ENCODE measurements at regions not wholly inside any gene's neighbourhood (a gene's known extent, or its start where the extent isn't known, plus 50 kb on each side); places are given as distances from the start of the nearest gene placed in this dataset.

DNA sequence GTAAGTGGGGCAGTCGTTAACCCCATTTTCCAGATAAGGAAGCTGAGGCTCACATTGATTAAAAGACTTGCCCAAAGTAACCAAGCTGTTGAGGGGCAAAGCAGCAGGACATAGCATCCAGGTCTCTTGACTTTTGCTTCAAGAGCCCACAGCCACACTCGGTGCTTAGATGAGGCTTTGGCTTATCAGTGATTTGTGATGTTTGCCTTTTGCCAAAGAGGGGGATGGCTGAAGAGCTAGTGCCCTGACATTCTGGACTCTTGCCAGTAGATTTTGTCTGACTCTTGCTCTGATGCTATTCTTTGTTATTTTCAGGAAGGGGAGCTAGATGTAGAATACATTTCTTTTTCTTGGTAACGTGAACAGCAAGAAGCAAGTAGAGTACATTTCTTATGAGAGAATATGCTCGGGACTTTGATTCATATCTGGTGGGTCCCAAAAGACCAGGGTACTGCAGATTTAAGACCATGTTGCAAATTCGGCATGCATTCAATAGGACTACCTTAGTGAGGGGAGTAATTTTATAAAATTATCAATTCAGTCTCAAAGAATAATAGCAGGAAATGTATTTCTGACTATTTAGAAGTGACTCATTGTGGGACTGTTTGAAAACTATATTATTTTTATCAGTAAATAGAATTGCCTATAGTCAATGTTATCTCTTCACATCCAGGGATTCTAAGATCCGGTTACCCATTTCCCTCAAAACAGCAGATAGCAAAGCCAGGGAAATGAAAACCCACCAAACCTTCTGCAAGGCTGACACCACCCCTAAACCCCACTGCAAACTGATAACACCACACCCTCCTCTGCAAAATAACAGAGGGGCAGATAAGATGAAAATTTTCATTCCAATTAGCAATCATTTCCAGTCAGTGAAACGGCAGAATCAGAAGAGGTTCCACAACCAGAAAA, 180.0 kb upstream of the BMPER start:
- no peak overlapping the region for H3K4me3 ChIP-seq (ENCODE audit: insufficient read depth, low read depth, low read length)
- 93 to 95% methylated on average over 7 of the region's 7 CpGs for whole genome bisulfite sequencing, 2 experiments
- H3K27ac ChIP-seq (ENCODE audit: insufficient read depth, low read depth, low read length, poor library complexity, severe bottlenecking): no peak overlapping the region
- peaks cover 17% of the 10 kb centered on the region for H3K4me1 ChIP-seq (ENCODE audit: control insufficient read depth, insufficient read depth, low read length)
- H3K9me3 ChIP-seq (ENCODE audit: control insufficient read depth, low read length): no peaks in the 10 kb centered on the region
- no peaks in the 10 kb centered on the region for H3K36me3 ChIP-seq (ENCODE audit: control insufficient read depth, insufficient read depth, low read length)
- no peaks in the 10 kb centered on the region for H3K27me3 ChIP-seq (ENCODE audit: control insufficient read depth, insufficient read depth, low read length, poor library complexity, severe bottlenecking)

DNA sequence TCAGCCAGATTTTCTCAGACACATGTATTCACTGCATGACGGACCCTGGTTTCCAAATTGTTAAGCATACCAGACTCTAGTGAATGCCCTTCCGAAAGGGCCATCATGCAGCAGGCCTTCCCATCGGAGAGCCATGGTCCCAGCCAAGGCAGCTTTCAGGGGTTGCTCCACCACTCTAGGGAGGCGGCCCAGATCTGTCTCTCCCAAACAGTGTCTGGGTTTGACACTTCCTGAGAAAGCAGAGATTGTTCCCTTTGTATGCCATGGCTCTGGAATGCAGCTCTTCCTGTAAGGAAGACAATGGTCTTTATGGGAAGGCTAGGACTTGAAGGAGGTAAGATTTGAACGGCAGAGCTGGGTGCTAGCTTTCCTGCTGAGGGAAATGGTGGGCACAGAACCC, 178.8 kb upstream of the BMPER start:
- WGBS, 2 experiments: 70 to 75% methylated on average over 5 of the region's 5 CpGs
- no peaks in the 10 kb centered on the region for H3K9me3 ChIP-seq (ENCODE audit: control insufficient read depth, low read length)
- no peak overlapping the region for H3K27ac ChIP-seq (ENCODE audit: insufficient read depth, low read depth, low read length, poor library complexity, severe bottlenecking)
- no peaks in the 10 kb centered on the region for H3K36me3 ChIP-seq (ENCODE audit: control insufficient read depth, insufficient read depth, low read length)
- peaks cover 17% of the 10 kb centered on the region for H3K4me1 ChIP-seq (ENCODE audit: control insufficient read depth, insufficient read depth, low read length)
- no peak overlapping the region for H3K4me3 ChIP-seq (ENCODE audit: insufficient read depth, low read depth, low read length)
- H3K27me3 ChIP-seq (ENCODE audit: control insufficient read depth, insufficient read depth, low read length, poor library complexity, severe bottlenecking): no peaks in the 10 kb centered on the region

DNA sequence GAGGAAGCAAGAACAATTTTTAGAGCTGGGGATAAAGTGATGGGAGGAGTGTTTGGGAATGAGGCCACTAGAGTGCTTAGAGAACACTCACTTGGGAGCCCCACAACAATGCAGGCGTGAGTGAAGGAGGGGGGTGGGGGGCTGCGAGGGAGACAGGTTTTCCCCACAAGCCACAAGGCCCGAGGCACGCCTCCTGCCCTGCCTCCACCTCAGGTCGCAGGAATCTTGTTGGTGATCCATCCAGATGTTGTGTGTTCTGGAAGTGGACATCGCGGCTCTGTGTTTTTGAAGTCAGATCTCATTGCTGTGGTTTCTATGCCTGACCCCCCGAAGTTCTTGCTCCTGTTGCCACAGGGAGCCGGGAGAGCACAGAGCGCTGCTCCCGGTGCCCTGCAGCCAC, 178.0 kb upstream of the BMPER start:
- WGBS, 2 experiments: 77 to 80% methylated on average over 11 of the region's 11 CpGs
- no peaks in the 10 kb centered on the region for H3K27me3 ChIP-seq (ENCODE audit: control insufficient read depth, insufficient read depth, low read length, poor library complexity, severe bottlenecking)
- H3K9me3 ChIP-seq (ENCODE audit: control insufficient read depth, low read length): no peaks in the 10 kb centered on the region
- H3K36me3 ChIP-seq (ENCODE audit: control insufficient read depth, insufficient read depth, low read length): no peaks in the 10 kb centered on the region
- H3K4me3 ChIP-seq (ENCODE audit: insufficient read depth, low read depth, low read length): no peak overlapping the region
- H3K4me1 ChIP-seq (ENCODE audit: control insufficient read depth, insufficient read depth, low read length): peaks cover 17% of the 10 kb centered on the region
- no peak overlapping the region for H3K27ac ChIP-seq (ENCODE audit: insufficient read depth, low read depth, low read length, poor library complexity, severe bottlenecking)

DNA sequence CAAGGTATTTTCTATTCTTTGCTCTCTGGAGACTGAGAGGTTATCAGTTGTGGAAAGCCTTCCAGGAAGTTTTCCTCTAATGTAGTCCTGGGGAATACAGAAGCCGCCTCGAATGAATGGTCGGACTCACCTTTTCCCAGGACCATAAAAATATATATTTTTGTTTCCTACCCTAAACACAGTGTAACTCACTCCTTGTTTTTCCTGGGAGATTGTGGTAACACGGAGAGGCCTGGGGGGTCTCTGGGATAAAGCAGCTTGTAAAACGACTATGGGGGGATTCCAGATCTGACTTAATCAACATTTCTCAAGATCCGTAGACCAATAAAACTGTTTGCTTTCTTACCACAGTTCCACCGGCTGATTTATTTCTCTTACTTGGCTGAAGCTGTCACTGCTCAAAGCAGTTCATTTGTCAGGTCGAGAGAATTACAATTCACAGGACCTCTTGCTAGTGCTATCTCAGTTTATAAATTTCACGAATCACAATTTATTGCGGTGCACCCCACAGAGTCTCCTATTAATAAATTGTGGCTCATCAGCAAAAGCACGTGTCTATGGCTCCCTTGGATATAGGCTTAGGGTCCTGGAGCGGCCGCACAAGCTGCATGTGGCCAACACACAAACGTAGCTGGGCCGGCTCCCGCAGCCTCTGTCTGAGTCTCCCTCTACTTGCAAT, 176.3 kb upstream of the BMPER start:
- Histone ChIP-seq H3K4me3 (ENCODE audit: insufficient read depth, low read depth, low read length) (no peak overlapping the region), H3K4me1 (ENCODE audit: control insufficient read depth, insufficient read depth, low read length) (peaks cover 17% of the 10 kb centered on the region), H3K9me3 (ENCODE audit: control insufficient read depth, low read length) (no peaks in the 10 kb centered on the region), H3K27me3 (ENCODE audit: control insufficient read depth, insufficient read depth, low read length, poor library complexity, severe bottlenecking) (no peaks in the 10 kb centered on the region), H3K27ac (ENCODE audit: insufficient read depth, low read depth, low read length, poor library complexity, severe bottlenecking) (no peak overlapping the region), H3K36me3 (ENCODE audit: control insufficient read depth, insufficient read depth, low read length) (no peaks in the 10 kb centered on the region)
- WGBS, 2 experiments: 93% methylated on average over 16 of the region's 16 CpGs

DNA sequence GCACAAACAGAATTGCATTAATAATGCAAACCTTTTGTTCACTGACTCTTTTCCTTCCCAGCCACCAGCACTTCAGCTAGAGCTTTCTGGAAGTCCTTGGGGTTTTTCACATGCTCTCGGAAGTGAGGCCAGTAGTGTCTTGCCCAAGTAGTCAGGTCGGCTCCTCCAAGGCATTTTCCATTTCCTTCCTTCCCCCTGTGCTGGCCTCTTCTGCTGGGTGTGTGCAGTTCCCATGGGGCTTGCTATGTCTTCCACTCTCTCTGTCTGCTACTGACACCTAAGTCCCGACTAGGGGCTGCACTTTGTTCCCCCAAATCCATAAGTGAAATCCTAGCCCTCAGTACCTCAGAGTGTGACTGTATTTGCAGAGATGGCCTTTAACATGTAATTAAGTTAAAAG, 175.6 kb upstream of the BMPER start:
- Histone ChIP-seq H3K36me3 (ENCODE audit: control insufficient read depth, insufficient read depth, low read length) (no peaks in the 10 kb centered on the region), H3K4me3 (ENCODE audit: insufficient read depth, low read depth, low read length) (no peak overlapping the region), H3K4me1 (ENCODE audit: control insufficient read depth, insufficient read depth, low read length) (peaks cover 17% of the 10 kb centered on the region), H3K27me3 (ENCODE audit: control insufficient read depth, insufficient read depth, low read length, poor library complexity, severe bottlenecking) (no peaks in the 10 kb centered on the region), H3K27ac (ENCODE audit: insufficient read depth, low read depth, low read length, poor library complexity, severe bottlenecking) (no peak overlapping the region), H3K9me3 (ENCODE audit: control insufficient read depth, low read length) (no peaks in the 10 kb centered on the region)
- WGBS, 2 experiments: 88 to 90% methylated on average over 3 of the region's 3 CpGs

DNA sequence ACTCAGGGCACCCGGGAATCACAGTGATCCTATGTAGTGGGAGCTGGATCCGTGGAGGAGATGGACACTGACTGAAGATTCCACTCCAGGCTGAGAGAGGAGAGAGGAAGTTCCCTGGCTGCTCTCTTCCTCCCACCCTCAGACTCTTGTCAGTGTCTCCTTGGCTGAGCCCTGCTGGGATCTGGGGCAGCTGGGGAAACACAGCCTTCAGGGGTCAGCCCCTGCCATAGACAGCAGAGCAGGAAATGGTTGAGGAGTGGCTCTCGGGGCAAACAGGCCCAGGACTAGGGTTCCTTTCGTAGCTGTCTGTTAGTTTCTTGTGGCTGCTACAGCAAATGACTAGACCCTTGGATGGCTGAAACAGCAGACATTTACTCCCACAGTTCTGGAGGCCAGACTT, 174.4 kb upstream of the BMPER start:
- Histone ChIP-seq H3K27ac (ENCODE audit: insufficient read depth, low read depth, low read length, poor library complexity, severe bottlenecking) (no peak overlapping the region), H3K4me3 (ENCODE audit: insufficient read depth, low read depth, low read length) (no peak overlapping the region), H3K4me1 (ENCODE audit: control insufficient read depth, insufficient read depth, low read length) (peaks cover 17% of the 10 kb centered on the region), H3K27me3 (ENCODE audit: control insufficient read depth, insufficient read depth, low read length, poor library complexity, severe bottlenecking) (no peaks in the 10 kb centered on the region), H3K9me3 (ENCODE audit: control insufficient read depth, low read length) (no peaks in the 10 kb centered on the region), H3K36me3 (ENCODE audit: control insufficient read depth, insufficient read depth, low read length) (no peaks in the 10 kb centered on the region)
- 94% methylated on average over 4 of the region's 4 CpGs for whole genome bisulfite sequencing, 2 experiments

DNA sequence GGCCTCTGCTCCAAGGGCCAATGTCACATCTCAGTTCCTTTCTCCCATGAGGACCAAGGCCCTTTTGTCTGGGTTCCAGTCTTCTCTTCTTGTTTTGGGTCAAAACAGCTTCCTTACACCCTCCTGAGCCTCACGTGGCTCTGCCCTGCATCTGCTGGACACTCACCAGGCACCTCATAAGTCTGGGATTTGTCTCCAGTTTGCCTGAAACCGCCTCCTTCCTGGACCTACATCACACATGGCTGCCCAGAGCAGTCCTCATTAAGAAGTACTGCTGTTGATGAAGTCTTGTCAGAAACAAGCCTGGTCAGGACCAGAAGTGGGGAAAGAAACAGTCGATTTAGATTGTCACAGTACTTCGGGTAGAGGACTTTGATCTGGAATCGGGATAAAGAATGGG, 173.4 kb upstream of the BMPER start:
- H3K36me3 ChIP-seq (ENCODE audit: control insufficient read depth, insufficient read depth, low read length): no peaks in the 10 kb centered on the region
- H3K4me1 ChIP-seq (ENCODE audit: control insufficient read depth, insufficient read depth, low read length): peaks cover 10% of the 10 kb centered on the region
- H3K4me3 ChIP-seq (ENCODE audit: insufficient read depth, low read depth, low read length): no peak overlapping the region
- no peak overlapping the region for H3K27ac ChIP-seq (ENCODE audit: insufficient read depth, low read depth, low read length, poor library complexity, severe bottlenecking)
- WGBS, 2 experiments: 87 to 93% methylated on average over 5 of the region's 5 CpGs
- H3K9me3 ChIP-seq (ENCODE audit: control insufficient read depth, low read length): no peaks in the 10 kb centered on the region
- H3K27me3 ChIP-seq (ENCODE audit: control insufficient read depth, insufficient read depth, low read length, poor library complexity, severe bottlenecking): no peaks in the 10 kb centered on the region

DNA sequence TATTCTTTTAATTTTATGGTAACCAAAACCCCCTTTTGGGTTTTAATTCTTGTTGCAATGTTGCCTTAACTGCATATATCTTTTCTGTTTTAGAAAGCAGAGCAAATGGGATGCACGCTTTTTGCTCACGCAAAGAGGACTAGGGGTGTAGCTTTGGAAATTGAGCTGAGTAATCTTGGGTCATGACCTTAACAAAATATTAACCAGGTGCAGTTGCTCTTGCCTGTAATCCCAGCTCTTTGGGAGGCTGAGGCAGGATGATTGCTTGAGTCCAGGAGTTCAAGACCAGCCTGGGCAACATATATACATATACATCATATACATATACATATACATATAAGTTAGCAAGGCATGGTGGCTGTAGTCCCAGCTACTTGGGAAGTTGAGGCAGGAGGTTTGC, 172.9 kb upstream of the BMPER start:
- no peaks in the 10 kb centered on the region for H3K36me3 ChIP-seq (ENCODE audit: control insufficient read depth, insufficient read depth, low read length)
- no peaks in the 10 kb centered on the region for H3K27me3 ChIP-seq (ENCODE audit: control insufficient read depth, insufficient read depth, low read length, poor library complexity, severe bottlenecking)
- H3K27ac ChIP-seq (ENCODE audit: insufficient read depth, low read depth, low read length, poor library complexity, severe bottlenecking): no peak overlapping the region
- peaks cover 5% of the 10 kb centered on the region for H3K4me1 ChIP-seq (ENCODE audit: control insufficient read depth, insufficient read depth, low read length)
- H3K9me3 ChIP-seq (ENCODE audit: control insufficient read depth, low read length): no peaks in the 10 kb centered on the region
- 94 to 97% methylated on average over 2 of the region's 2 CpGs for WGBS, 2 experiments
- no peak overlapping the region for H3K4me3 ChIP-seq (ENCODE audit: insufficient read depth, low read depth, low read length)

DNA sequence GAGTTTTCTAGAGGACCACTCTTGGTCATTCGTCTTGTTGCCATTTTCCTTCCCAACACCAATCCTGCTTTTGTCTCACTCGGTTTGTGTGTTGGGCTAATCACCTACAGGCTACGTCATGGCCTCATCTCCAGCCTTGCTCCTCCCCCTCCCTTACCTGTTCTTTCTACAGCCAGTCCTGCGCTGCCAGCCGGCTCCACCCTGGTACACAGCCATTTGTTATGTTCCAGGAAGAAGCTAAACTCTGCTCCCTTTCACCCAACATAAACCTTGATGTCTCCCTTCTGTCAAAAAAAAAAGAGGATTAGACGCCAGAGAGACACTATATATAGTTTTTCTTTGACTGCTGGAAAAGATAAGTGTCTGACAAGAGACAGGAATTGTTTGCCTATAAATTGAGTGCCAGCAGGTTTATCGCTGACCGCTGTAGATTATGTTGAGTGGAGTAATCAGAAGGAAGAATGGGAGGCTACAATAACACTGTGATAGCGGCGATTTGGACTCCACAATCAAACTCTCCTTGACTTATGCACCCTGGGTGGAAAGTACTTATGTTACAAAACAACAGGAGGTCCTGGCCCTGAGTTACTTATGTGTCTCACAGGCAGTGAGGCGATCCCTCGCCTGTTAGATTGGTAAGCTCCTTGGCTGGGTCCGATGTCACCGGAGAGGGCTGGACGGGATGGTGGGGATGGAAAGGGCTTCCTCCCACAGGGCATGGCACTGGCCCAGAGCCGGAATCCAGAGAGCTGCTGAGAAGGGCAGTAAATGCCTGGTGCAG, 171.3 kb upstream of the BMPER start:
- Histone ChIP-seq H3K36me3 (ENCODE audit: control insufficient read depth, insufficient read depth, low read length) (no peaks in the 10 kb centered on the region), H3K27me3 (ENCODE audit: control insufficient read depth, insufficient read depth, low read length, poor library complexity, severe bottlenecking) (no peaks in the 10 kb centered on the region), H3K27ac (ENCODE audit: insufficient read depth, low read depth, low read length, poor library complexity, severe bottlenecking) (no peak overlapping the region), H3K4me1 (ENCODE audit: control insufficient read depth, insufficient read depth, low read length) (no peaks in the 10 kb centered on the region), H3K4me3 (ENCODE audit: insufficient read depth, low read depth, low read length) (no peak overlapping the region), H3K9me3 (ENCODE audit: control insufficient read depth, low read length) (no peaks in the 10 kb centered on the region)
- 89 to 92% methylated on average over 16 of the region's 16 CpGs for WGBS, 2 experiments

DNA sequence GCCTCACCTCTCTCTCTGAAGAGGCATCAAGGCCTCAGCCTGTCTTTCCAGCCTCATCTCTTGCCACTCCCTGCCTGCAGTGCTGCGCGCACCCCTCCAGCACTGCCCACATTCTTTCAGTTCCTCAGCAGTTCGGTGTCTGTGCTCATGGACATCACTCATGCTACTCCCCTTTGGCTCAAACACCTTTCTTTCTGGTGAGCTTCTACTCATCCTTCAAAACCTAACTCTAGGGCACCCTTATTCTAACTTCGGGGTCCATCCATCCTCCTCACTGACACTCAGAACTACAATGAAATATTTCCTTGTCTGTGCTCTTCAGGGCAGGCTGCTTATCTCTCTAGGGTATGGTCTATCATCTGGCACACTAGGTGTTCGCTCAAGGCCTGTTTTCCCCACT, 169.9 kb upstream of the BMPER start:
- Histone ChIP-seq H3K27ac (ENCODE audit: insufficient read depth, low read depth, low read length, poor library complexity, severe bottlenecking) (no peak overlapping the region), H3K36me3 (ENCODE audit: control insufficient read depth, insufficient read depth, low read length) (no peaks in the 10 kb centered on the region), H3K4me1 (ENCODE audit: control insufficient read depth, insufficient read depth, low read length) (no peaks in the 10 kb centered on the region), H3K4me3 (ENCODE audit: insufficient read depth, low read depth, low read length) (no peak overlapping the region), H3K27me3 (ENCODE audit: control insufficient read depth, insufficient read depth, low read length, poor library complexity, severe bottlenecking) (no peaks in the 10 kb centered on the region), H3K9me3 (ENCODE audit: control insufficient read depth, low read length) (no peaks in the 10 kb centered on the region)
- 94% methylated on average over 5 of the region's 5 CpGs for WGBS, 2 experiments

All from ectodermal cell (in vitro differentiated cells).